IPS DF 6.9 (cell line): ENCODE measurements at regions not wholly inside any gene's neighbourhood (a gene's known extent, or its start where the extent isn't known, plus 50 kb on each side); places are given as distances from the start of the nearest gene placed in this dataset.
"Not testable (repeated sequence)": the region's sequence is repeated elsewhere in the genome, so short reads cannot be mapped to it uniquely, and the experiment has no call there.

ENCODE experiments used
- DNase-seq: peaks from one replicate; pipeline ENCODE4 v3.0.0-alpha.2; 2013; ENCODE audit warnings: low read depth, low spot score
- H3K27ac ChIP-seq: one replicate; pipeline ENCODE4 v1.5.1; 2013; ENCODE audit warnings: low read length, control low read depth
- H3K27me3 ChIP-seq: 2 replicates; pipeline ENCODE4 v1.6.1; 2013; ENCODE audit warnings: mild to moderate bottlenecking, low read length; ENCODE audit not compliant: control insufficient read depth, insufficient read depth
- H3K36me3 ChIP-seq: 2 replicates; pipeline ENCODE4 v1.6.1; 2013; ENCODE audit warnings: low read length; ENCODE audit not compliant: control insufficient read depth, insufficient read depth
- H3K4me1 ChIP-seq: 2 replicates; pipeline ENCODE4 v1.6.1; 2013; ENCODE audit warnings: low read length; ENCODE audit not compliant: control insufficient read depth, insufficient read depth
- H3K4me3 ChIP-seq: 2 replicates; pipeline ENCODE4 v1.5.1; 2013; ENCODE audit warnings: mild to moderate bottlenecking, low read length
- H3K9me3 ChIP-seq: 2 replicates; pipeline ENCODE4 v1.6.1; 2013; ENCODE audit warnings: low read length, inconsistent platforms; ENCODE audit not compliant: control insufficient read depth, insufficient read depth
- WGBS: extraction: QIAGEN DNeasy Blood & Tissue Kit; methylation state at CpG from one replicate; pipeline ENCODE4 v1.1.7; 2013; ENCODE audit warnings: mixed read lengths, missing lambda C conversion rate; ENCODE audit not compliant: insufficient read length, insufficient coverage; 5-methylcytosine and 5-hydroxymethylcytosine counted together

- no CpG with 5 or more reads among the region's 1 CpG for WGBS
- Histone ChIP-seq H3K4me1 (no peaks in the 10 kb centered on the region), H3K4me3 (no peak overlapping the region), H3K9me3 (no peaks in the 10 kb centered on the region), H3K27ac (no peak overlapping the region), H3K36me3 (no peaks in the 10 kb centered on the region), H3K27me3 (no peaks in the 10 kb centered on the region)
- DNase-seq: no peak
Observed at GRCh38 chr4:117868201-117868600, 166.1 kb upstream of the NDST3 start.

GRCh38 chr4:117873779-117874178, 160.5 kb upstream of the NDST3 start:
- Histone ChIP-seq H3K4me1 (no peaks in the 10 kb centered on the region), H3K4me3 (no peak overlapping the region), H3K36me3 (no peaks in the 10 kb centered on the region), H3K27ac (no peak overlapping the region), H3K9me3 (no peaks in the 10 kb centered on the region), H3K27me3 (no peaks in the 10 kb centered on the region)
- WGBS: no CpG with 5 or more reads among the region's 2 CpGs
- no peak for DNase-seq

GRCh38 chr4:117874216-117874615, 160.1 kb upstream of the NDST3 start:
- no peaks in the 10 kb centered on the region for H3K4me1 ChIP-seq
- no CpG with 5 or more reads among the region's 1 CpG for WGBS
- H3K27me3 ChIP-seq: no peaks in the 10 kb centered on the region

GRCh38 chr4:117889978-117890377, 144.3 kb upstream of the NDST3 start:
- no peaks in the 10 kb centered on the region for H3K36me3 ChIP-seq
- H3K4me1 ChIP-seq: no peaks in the 10 kb centered on the region
- no peaks in the 10 kb centered on the region for H3K9me3 ChIP-seq
- H3K27ac ChIP-seq: no peak overlapping the region
- no CpG with 5 or more reads among the region's 3 CpGs for WGBS
- no peak for DNase-seq
- H3K4me3 ChIP-seq: no peak overlapping the region
- H3K27me3 ChIP-seq: no peaks in the 10 kb centered on the region

More at GRCh38 chr4:117874216-117874615, 160.1 kb upstream of the NDST3 start:
- no peak for DNase-seq
- Histone ChIP-seq H3K9me3 (no peaks in the 10 kb centered on the region), H3K4me3 (no peak overlapping the region), H3K27ac (no peak overlapping the region), H3K36me3 (no peaks in the 10 kb centered on the region)

GRCh38 chr4:117893207-117893606, 141.1 kb upstream of the NDST3 start:
- H3K27me3 ChIP-seq: no peaks in the 10 kb centered on the region
- no CpG with 5 or more reads among the region's 1 CpG for WGBS
- no peak overlapping the region for H3K4me3 ChIP-seq
- no peaks in the 10 kb centered on the region for H3K36me3 ChIP-seq
- no peaks in the 10 kb centered on the region for H3K4me1 ChIP-seq
- no peaks in the 10 kb centered on the region for H3K9me3 ChIP-seq
- no peak overlapping the region for H3K27ac ChIP-seq
- no peak for DNase-seq

- DNase-seq: no peak
- Histone ChIP-seq H3K27me3 (no peaks in the 10 kb centered on the region), H3K27ac (no peak overlapping the region), H3K4me1 (no peaks in the 10 kb centered on the region; the same call in 1 of the 2 replicates), H3K4me3 (no peak overlapping the region), H3K36me3 (no peaks in the 10 kb centered on the region), H3K9me3 (no peaks in the 10 kb centered on the region)
Observed at GRCh38 chr4:117898496-117898895, 135.8 kb upstream of the NDST3 start.

GRCh38 chr4:117900832-117901231, 133.5 kb upstream of the NDST3 start:
- Histone ChIP-seq H3K4me1 (no peaks in the 10 kb centered on the region; the same call in 1 of the 2 replicates), H3K9me3 (no peaks in the 10 kb centered on the region), H3K36me3 (no peaks in the 10 kb centered on the region), H3K27me3 (no peaks in the 10 kb centered on the region), H3K27ac (no peak overlapping the region), H3K4me3 (no peak overlapping the region)
- DNase-seq: no peak
- no CpG with 5 or more reads among the region's 2 CpGs for WGBS

GRCh38 chr4:117907646-117908045, 126.6 kb upstream of the NDST3 start:
- H3K9me3 ChIP-seq: no peaks in the 10 kb centered on the region
- WGBS: no CpG with 5 or more reads among the region's 1 CpG

GRCh38 chr4:117908306-117909207, 125.7 kb upstream of the NDST3 start:
- no peak for DNase-seq
- Histone ChIP-seq H3K27ac (no peak overlapping the region), H3K9me3 (no peaks in the 10 kb centered on the region), H3K27me3 (no peaks in the 10 kb centered on the region), H3K36me3 (no peaks in the 10 kb centered on the region), H3K4me1 (no peaks in the 10 kb centered on the region), H3K4me3 (no peak overlapping the region)
- WGBS: no CpG with 5 or more reads among the region's 5 CpGs

More at GRCh38 chr4:117907646-117908045, 126.6 kb upstream of the NDST3 start:
- Histone ChIP-seq H3K27me3 (no peaks in the 10 kb centered on the region), H3K4me1 (no peaks in the 10 kb centered on the region; the same call in 1 of the 2 replicates), H3K4me3 (no peak overlapping the region), H3K27ac (no peak overlapping the region), H3K36me3 (no peaks in the 10 kb centered on the region)
- no peak for DNase-seq

GRCh38 chr4:117916728-117917127, 117.6 kb upstream of the NDST3 start:
- WGBS: no CpG with 5 or more reads among the region's 4 CpGs
- Histone ChIP-seq H3K4me1 (no peaks in the 10 kb centered on the region), H3K4me3 (no peak overlapping the region), H3K27ac (no peak overlapping the region), H3K36me3 (no peaks in the 10 kb centered on the region), H3K9me3 (no peaks in the 10 kb centered on the region), H3K27me3 (no peaks in the 10 kb centered on the region)
- DNase-seq: no peak

GRCh38 chr4:117922311-117922710, 112.0 kb upstream of the NDST3 start:
- not testable (repeated sequence) for H3K27ac ChIP-seq, H3K4me3 ChIP-seq, H3K36me3 ChIP-seq, DNase-seq, H3K9me3 ChIP-seq, H3K27me3 ChIP-seq, H3K4me1 ChIP-seq
- WGBS: no CpG with 5 or more reads among the region's 9 CpGs
